HCT116 (cell line): ENCODE measurements at regions not wholly inside any gene's neighbourhood (a gene's known extent, or its start where the extent isn't known, plus 50 kb on each side); places are given as distances from the start of the nearest gene placed in this dataset.

ENCODE experiments used
- ATAC-seq: fragments of 200-7000 bp; cut with Tn5 transposase; 2 replicates; pipeline ENCODE4 v1.9.1; 2020; ENCODE audit warnings: mild to moderate bottlenecking, moderate library complexity
- BruUV-seq: library from RNA; stranded (reverse); fragments of 400-500 nt; replicated peaks from 2 replicates; lab custom pipeline; 2021; lab: Mats Ljungman, UMichigan
- CTCF ChIA-PET: fragments of 300-600 bp; sonication (Branson Sonifier 250); formaldehyde crosslinking; loops from one replicate; lab custom pipeline; 2021; ENCODE audit warnings: antibody characterized with exemption; lab: Charles Lee
- POLR2A ChIA-PET: fragments of 300-600, 350-600 bp; sonication (Branson Sonifier 250); formaldehyde crosslinking; loops from one replicate; lab custom pipeline; 2021; ENCODE audit warnings: antibody characterized with exemption; lab: Charles Lee
- RAD21 ChIA-PET, 2 experiments: fragments of 300-600 bp; sonication (Branson Sonifier 250); formaldehyde crosslinking; loops; one replicate each; lab custom pipeline; 2023; ENCODE audit warnings: low total read pairs in 2 of 2; ENCODE audit not compliant: uncharacterized antibody in 2 of 2, unreplicated experiment in 2 of 2, low non-redundant PET in 1 of 2; lab: Charles Lee
- DNase-seq: peaks from one replicate; pipeline ENCODE4 v3.0.0-alpha.2; 2010; ENCODE audit warnings: low read depth, low spot score
- H2AFZ ChIP-seq: fragments of 200-600 bp; shearing (Covaris generic), sonication (generic); 2 replicates; pipeline ENCODE4 v1.6.1; 2017; ENCODE audit warnings: low read depth, mixed run types, mixed read lengths, antibody characterized with exemption, low read length; ENCODE audit not compliant: poor library complexity, severe bottlenecking
- H3K27ac ChIP-seq: 2 replicates; pipeline ENCODE4 v1.5.1; 2012; ENCODE audit warnings: low read depth, low read length
- H3K27me3 ChIP-seq: fragments of 200-600 bp; sonication (generic); 2 replicates; pipeline ENCODE4 v1.6.1; 2016; ENCODE audit warnings: mixed run types, low read length, mixed read lengths; ENCODE audit not compliant: insufficient read depth
- H3K36me3 ChIP-seq, 2 experiments: fragments of 200-500 bp in 1 of 2; fragments of 200-600 bp in 1 of 2; sonication (Bioruptor generic) in 1 of 2; sonication (generic) in 1 of 2; 2 replicates each; pipeline versions ENCODE4 v1.5.1 to v1.6.1; 2014 to 2016; ENCODE audit warnings: low read length in 2 of 2, inconsistent platforms in 1 of 2, mixed read lengths in 1 of 2, mixed run types in 1 of 2; ENCODE audit not compliant: insufficient read depth in 2 of 2, control insufficient read depth in 1 of 2
- H3K4me1 ChIP-seq, 2 experiments: fragments of 200-600 bp in 1 of 2; sonication (generic) in 1 of 2; 2 replicates each; pipeline versions ENCODE4 v1.5.1 to v1.6.1; 2012 to 2017; ENCODE audit warnings: low read length in 2 of 2, inconsistent platforms in 1 of 2, mild to moderate bottlenecking in 1 of 2, mixed read lengths in 1 of 2, mixed run types in 1 of 2, moderate library complexity in 1 of 2; ENCODE audit not compliant: insufficient read depth in 2 of 2, control insufficient read depth in 1 of 2
- H3K4me2 ChIP-seq: fragments of 200-600 bp; sonication (generic); 2 replicates; pipeline ENCODE4 v1.6.1; 2017; ENCODE audit warnings: mixed run types, low read length, mixed read lengths
- H3K4me3 ChIP-seq, 2 experiments: fragments of 200-600 bp in 1 of 2; sonication (generic) in 1 of 2; replicated peaks in 1 of 2; 2 replicates each; pipeline ENCODE4 v1.5.1; 2011 to 2016; ENCODE audit warnings: low read length in 2 of 2, control low read depth in 1 of 2, low read depth in 1 of 2, mild to moderate bottlenecking in 1 of 2, mixed read lengths in 1 of 2, mixed run types in 1 of 2
- H3K79me2 ChIP-seq: fragments of 200-600 bp; sonication (generic); 2 replicates; pipeline ENCODE4 v1.6.1; 2017; ENCODE audit warnings: mild to moderate bottlenecking, mixed run types, low read length, moderate library complexity, mixed read lengths; ENCODE audit not compliant: insufficient read depth
- H3K9ac ChIP-seq: fragments of 200-600 bp; sonication (generic); 2 replicates; pipeline ENCODE4 v1.6.1; 2016; ENCODE audit warnings: low read length, mixed read lengths
- H3K9me2 ChIP-seq: fragments of 200-600 bp; sonication (generic), shearing (Covaris generic); 2 replicates; pipeline ENCODE4 v1.6.1; 2017; ENCODE audit warnings: mixed run types, mild to moderate bottlenecking, moderate library complexity; ENCODE audit not compliant: insufficient read depth
- H3K9me3 ChIP-seq, 2 experiments: fragments of 200-500 bp in 1 of 2; fragments of 200-600 bp in 1 of 2; sonication (Bioruptor generic) in 1 of 2; sonication (generic) in 1 of 2; 2 replicates each; pipeline ENCODE4 v1.6.1; 2014 to 2017; ENCODE audit warnings: low read length in 2 of 2, mixed read lengths in 2 of 2, inconsistent platforms in 1 of 2, low read depth in 1 of 2, mild to moderate bottlenecking in 1 of 2, mixed run types in 1 of 2, moderate library complexity in 1 of 2; ENCODE audit not compliant: control insufficient read depth in 1 of 2, insufficient read depth in 1 of 2
- H4K20me1 ChIP-seq: fragments of 200-600 bp; sonication (generic), shearing (Covaris generic); 2 replicates; pipeline ENCODE4 v1.6.1; 2017; ENCODE audit warnings: mixed run types, mild to moderate bottlenecking, moderate library complexity; ENCODE audit not compliant: insufficient read depth
- CEBPB ChIP-seq: IDR thresholded peaks from 2 replicates; pipeline ENCODE4 v1.6.1; 2012; ENCODE audit warnings: low read depth
- EGR1 ChIP-seq: IDR thresholded peaks from 2 replicates; pipeline ENCODE4 v1.6.1; 2012; ENCODE audit warnings: low read depth
- ELF1 ChIP-seq: IDR thresholded peaks from 2 replicates; pipeline ENCODE4 v1.6.1; 2012; ENCODE audit warnings: low read depth, borderline replicate concordance
- EZH2 ChIP-seq: fragments of 200-600 bp; sonication (generic); IDR thresholded peaks from 2 replicates; pipeline ENCODE4 v1.6.1; 2017; ENCODE audit warnings: antibody characterized with exemption, mixed run types
- EZH2phosphoT487 ChIP-seq: fragments of 200-600 bp; IDR thresholded peaks from 2 replicates; pipeline ENCODE4 v1.6.1; 2018; ENCODE audit warnings: antibody characterized with exemption, borderline replicate concordance
- POLR2AphosphoS5 ChIP-seq: IDR thresholded peaks from 2 replicates; pipeline ENCODE4 v1.6.1; 2011; ENCODE audit warnings: mild to moderate bottlenecking, low read depth, low read length, moderate library complexity
- RAD21 ChIP-seq: IDR thresholded peaks from 2 replicates; pipeline ENCODE4 v1.6.1; 2012; ENCODE audit warnings: low read depth, mild to moderate bottlenecking
- SIN3A ChIP-seq: IDR thresholded peaks from 2 replicates; pipeline ENCODE4 v1.6.1; 2012; ENCODE audit warnings: low read depth
- SP1 ChIP-seq: IDR thresholded peaks from 2 replicates; pipeline ENCODE4 v1.6.1; 2012; ENCODE audit warnings: low read depth
- YY1 ChIP-seq: IDR thresholded peaks from 2 replicates; pipeline ENCODE4 v1.6.1; 2011; ENCODE audit warnings: low read length, low read depth, moderate library complexity, mild to moderate bottlenecking; ENCODE audit not compliant: insufficient replicate concordance; ENCODE audit errors: extremely low read depth
- intact Hi-C: fragments of 100-400 bp; cut with micrococcal nuclease; formaldehyde crosslinking; loops from 2 replicates; pipeline ENCODE4 v1.10.0; 2022
- TF ChIP-seq, protein P1 (sequence below): IDR thresholded peaks from 2 replicates; pipeline ENCODE4 v1.6.1; 2012; ENCODE audit warnings: low read depth
- TF ChIP-seq, protein P2 (sequence below), 3 experiments: fragments of 200-600 bp in 1 of 3; sonication (generic) in 1 of 3; IDR thresholded peaks in 2 of 3; conservative IDR thresholded peaks in 1 of 3; 2 replicates each; pipeline ENCODE4 v1.5.1; 2012 to 2017; ENCODE audit warnings: low read depth in 2 of 3, low read length in 2 of 3, antibody characterized with exemption in 1 of 3, borderline replicate concordance in 1 of 3, control low read depth in 1 of 3, mild to moderate bottlenecking in 1 of 3, mixed read lengths in 1 of 3, mixed run types in 1 of 3, moderate library complexity in 1 of 3; ENCODE audit not compliant: insufficient read depth in 1 of 3
- TF ChIP-seq, protein P3 (sequence below): IDR thresholded peaks from 2 replicates; pipeline ENCODE4 v1.6.1; 2012

DNA sequence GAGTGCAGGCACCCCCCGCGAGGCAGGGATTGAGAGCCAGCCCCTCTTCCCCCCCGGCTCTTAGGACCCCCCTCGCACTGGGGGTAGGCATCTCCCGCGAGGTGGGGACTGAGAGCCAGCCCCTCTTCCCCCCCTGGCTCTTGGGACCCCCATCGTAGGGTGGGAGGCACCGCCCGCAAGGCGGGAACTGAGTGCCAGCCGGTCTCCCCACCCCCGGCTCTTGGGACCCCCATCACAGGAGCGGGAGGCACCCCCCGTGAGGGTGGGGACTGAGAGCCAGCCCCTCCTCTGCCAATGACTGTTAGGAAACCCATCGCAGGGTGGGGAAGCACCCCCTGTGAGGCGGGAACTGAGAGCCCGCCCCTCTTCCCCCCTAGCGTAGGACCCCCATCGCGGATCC is 363.4 kb upstream of the SPRY2 start (continued):
- TF ChIP-seq, protein P1, sequence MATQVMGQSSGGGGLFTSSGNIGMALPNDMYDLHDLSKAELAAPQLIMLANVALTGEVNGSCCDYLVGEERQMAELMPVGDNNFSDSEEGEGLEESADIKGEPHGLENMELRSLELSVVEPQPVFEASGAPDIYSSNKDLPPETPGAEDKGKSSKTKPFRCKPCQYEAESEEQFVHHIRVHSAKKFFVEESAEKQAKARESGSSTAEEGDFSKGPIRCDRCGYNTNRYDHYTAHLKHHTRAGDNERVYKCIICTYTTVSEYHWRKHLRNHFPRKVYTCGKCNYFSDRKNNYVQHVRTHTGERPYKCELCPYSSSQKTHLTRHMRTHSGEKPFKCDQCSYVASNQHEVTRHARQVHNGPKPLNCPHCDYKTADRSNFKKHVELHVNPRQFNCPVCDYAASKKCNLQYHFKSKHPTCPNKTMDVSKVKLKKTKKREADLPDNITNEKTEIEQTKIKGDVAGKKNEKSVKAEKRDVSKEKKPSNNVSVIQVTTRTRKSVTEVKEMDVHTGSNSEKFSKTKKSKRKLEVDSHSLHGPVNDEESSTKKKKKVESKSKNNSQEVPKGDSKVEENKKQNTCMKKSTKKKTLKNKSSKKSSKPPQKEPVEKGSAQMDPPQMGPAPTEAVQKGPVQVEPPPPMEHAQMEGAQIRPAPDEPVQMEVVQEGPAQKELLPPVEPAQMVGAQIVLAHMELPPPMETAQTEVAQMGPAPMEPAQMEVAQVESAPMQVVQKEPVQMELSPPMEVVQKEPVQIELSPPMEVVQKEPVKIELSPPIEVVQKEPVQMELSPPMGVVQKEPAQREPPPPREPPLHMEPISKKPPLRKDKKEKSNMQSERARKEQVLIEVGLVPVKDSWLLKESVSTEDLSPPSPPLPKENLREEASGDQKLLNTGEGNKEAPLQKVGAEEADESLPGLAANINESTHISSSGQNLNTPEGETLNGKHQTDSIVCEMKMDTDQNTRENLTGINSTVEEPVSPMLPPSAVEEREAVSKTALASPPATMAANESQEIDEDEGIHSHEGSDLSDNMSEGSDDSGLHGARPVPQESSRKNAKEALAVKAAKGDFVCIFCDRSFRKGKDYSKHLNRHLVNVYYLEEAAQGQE = no peak
- TF ChIP-seq EZH2phosphoT487 = no peak

DNA sequence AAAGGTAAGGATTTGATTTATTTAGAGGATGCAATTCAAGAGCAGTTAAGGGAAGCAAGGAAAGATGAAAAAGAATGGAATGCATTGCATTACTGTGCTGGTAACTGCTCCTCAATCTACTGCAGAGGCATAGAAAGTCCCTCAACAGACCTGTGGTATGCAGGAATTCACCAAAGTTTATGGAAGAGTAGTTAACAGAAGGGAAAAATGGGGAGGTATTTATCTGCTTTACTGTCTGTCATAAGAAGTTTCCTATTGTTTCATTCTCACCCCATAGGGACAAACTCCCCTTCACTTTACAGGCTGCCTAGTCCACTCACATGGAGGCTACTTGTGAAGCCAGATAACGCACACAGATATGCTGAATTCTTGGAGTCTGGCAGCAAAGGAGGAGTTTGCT is 354.9 kb upstream of the SPRY2 start:
- RAD21 ChIA-PET = no interaction called here
- intact Hi-C loops = no loop called here
- no peak overlapping the region for H3K9ac ChIP-seq
- no TSS peak for BruUV-seq
- no peaks in the 10 kb centered on the region for H4K20me1 ChIP-seq
- H3K9me2 ChIP-seq = no peaks in the 10 kb centered on the region
- H3K79me2 ChIP-seq = no peaks in the 10 kb centered on the region
- no peak overlapping the region for H2AFZ ChIP-seq
- H3K36me3 ChIP-seq = no peaks in the 10 kb centered on the region
- no peak for DNase-seq
- no peak for TF ChIP-seq SP1
- TF ChIP-seq RAD21 = no peak
- no peak for TF ChIP-seq SIN3A
- no peak for TF ChIP-seq POLR2AphosphoS5
- no peak for TF ChIP-seq CEBPB
- TF ChIP-seq, protein P2, sequence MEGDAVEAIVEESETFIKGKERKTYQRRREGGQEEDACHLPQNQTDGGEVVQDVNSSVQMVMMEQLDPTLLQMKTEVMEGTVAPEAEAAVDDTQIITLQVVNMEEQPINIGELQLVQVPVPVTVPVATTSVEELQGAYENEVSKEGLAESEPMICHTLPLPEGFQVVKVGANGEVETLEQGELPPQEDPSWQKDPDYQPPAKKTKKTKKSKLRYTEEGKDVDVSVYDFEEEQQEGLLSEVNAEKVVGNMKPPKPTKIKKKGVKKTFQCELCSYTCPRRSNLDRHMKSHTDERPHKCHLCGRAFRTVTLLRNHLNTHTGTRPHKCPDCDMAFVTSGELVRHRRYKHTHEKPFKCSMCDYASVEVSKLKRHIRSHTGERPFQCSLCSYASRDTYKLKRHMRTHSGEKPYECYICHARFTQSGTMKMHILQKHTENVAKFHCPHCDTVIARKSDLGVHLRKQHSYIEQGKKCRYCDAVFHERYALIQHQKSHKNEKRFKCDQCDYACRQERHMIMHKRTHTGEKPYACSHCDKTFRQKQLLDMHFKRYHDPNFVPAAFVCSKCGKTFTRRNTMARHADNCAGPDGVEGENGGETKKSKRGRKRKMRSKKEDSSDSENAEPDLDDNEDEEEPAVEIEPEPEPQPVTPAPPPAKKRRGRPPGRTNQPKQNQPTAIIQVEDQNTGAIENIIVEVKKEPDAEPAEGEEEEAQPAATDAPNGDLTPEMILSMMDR (IDR thresholded peaks at IDR 0.05 in 2 of 3, conservative IDR thresholded peaks at IDR 0.05 in 1 of 3; ENCODE audit: borderline replicate concordance in 1 of 3, insufficient read depth in 1 of 3, low read depth in 2 of 3, low read length in 2 of 3) = no peak
- no peak for TF ChIP-seq EZH2phosphoT487
- TF ChIP-seq ELF1 = no peak
- TF ChIP-seq, protein P1 = no peak
- TF ChIP-seq EZH2 = no peak
- TF ChIP-seq, protein P3, sequence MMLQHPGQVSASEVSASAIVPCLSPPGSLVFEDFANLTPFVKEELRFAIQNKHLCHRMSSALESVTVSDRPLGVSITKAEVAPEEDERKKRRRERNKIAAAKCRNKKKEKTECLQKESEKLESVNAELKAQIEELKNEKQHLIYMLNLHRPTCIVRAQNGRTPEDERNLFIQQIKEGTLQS = no peak
- no peak for TF ChIP-seq YY1
- TF ChIP-seq EGR1 = no peak
- TF ChIP-seq, all 23 proteins: peak for 0
- H3K9me3 ChIP-seq = no peaks in the 10 kb centered on the region
- no peak for ATAC-seq
- POLR2A ChIA-PET = no interaction called here
- no peak overlapping the region for H3K27ac ChIP-seq
- H3K27me3 ChIP-seq = no peaks in the 10 kb centered on the region
- H3K4me1 ChIP-seq = no peaks in the 10 kb centered on the region
- no peak overlapping the region for H3K4me2 ChIP-seq
- CTCF ChIA-PET = no interaction called here
- no peak overlapping the region for H3K4me3 ChIP-seq
